Fibroblast of lung (primary cell): ENCODE measurements at regions not wholly inside any gene's neighbourhood (a gene's known extent, or its start where the extent isn't known, plus 50 kb on each side); places are given as distances from the start of the nearest gene placed in this dataset.

ENCODE experiments used
- DNase-seq, 2 donors: peaks; one replicate each; pipeline versions ENCODE4 v3.0.0 to v3.0.0-alpha.2; 2010; ENCODE audit warnings: low read depth in 2 of 2
- H2AFZ ChIP-seq: 2 replicates; pipeline ENCODE4 v1.5.1; 2012; ENCODE audit warnings: low read length, control low read depth, inconsistent platforms
- H3K27ac ChIP-seq: 2 replicates; pipeline ENCODE4 v1.5.1; 2011; ENCODE audit warnings: low read length, control low read depth; ENCODE audit not compliant: insufficient read depth
- H3K27me3 ChIP-seq: 2 replicates; pipeline ENCODE4 v1.5.1; 2011; ENCODE audit warnings: mild to moderate bottlenecking, low read length; ENCODE audit not compliant: control insufficient read depth, insufficient read depth
- H3K36me3 ChIP-seq: 2 replicates; pipeline ENCODE4 v1.5.1; 2011; ENCODE audit warnings: low read length; ENCODE audit not compliant: control insufficient read depth, insufficient read depth
- H3K4me1 ChIP-seq: 2 replicates; pipeline ENCODE4 v1.5.1; 2011; ENCODE audit warnings: low read length; ENCODE audit not compliant: control insufficient read depth, insufficient read depth; ENCODE audit errors: extremely low read depth
- H3K4me2 ChIP-seq: 2 replicates; pipeline ENCODE4 v1.5.1; 2011; ENCODE audit warnings: low read length, control low read depth; ENCODE audit not compliant: insufficient read depth; ENCODE audit errors: extremely low read depth
- H3K4me3 ChIP-seq, 4 experiments: fragments of 200-600 bp in 1 of 4; sonication (generic) in 1 of 4; replicated peaks in 1 of 4; 2 replicates each; pipeline ENCODE4 v1.5.1; 2011 to 2016; ENCODE audit warnings: low read length in 4 of 4, low read depth in 3 of 4, mild to moderate bottlenecking in 3 of 4, control low read depth in 2 of 4, inconsistent platforms in 1 of 4, mixed read lengths in 1 of 4; ENCODE audit not compliant: insufficient read depth in 1 of 4; ENCODE audit errors: control extremely low read depth in 1 of 4
- H3K79me2 ChIP-seq: 2 replicates; pipeline ENCODE4 v1.5.1; 2012; ENCODE audit warnings: mild to moderate bottlenecking, low read length, inconsistent platforms; ENCODE audit not compliant: control insufficient read depth, insufficient read depth
- H3K9ac ChIP-seq: 2 replicates; pipeline ENCODE4 v1.5.1; 2011; ENCODE audit warnings: mild to moderate bottlenecking, low read length, control low read depth; ENCODE audit not compliant: insufficient read depth
- H3K9me3 ChIP-seq: 2 replicates; pipeline ENCODE4 v1.5.1; 2012; ENCODE audit warnings: low read depth, low read length; ENCODE audit not compliant: control insufficient read depth, insufficient read depth
- H4K20me1 ChIP-seq: 2 replicates; pipeline ENCODE4 v1.5.1; 2011; ENCODE audit warnings: low read length; ENCODE audit not compliant: control insufficient read depth, insufficient read depth; ENCODE audit errors: extremely low read depth
- EZH2 ChIP-seq: IDR thresholded peaks from 2 replicates; pipeline ENCODE4 v1.5.1; 2012; ENCODE audit warnings: low read length, control low read depth, mild to moderate bottlenecking; ENCODE audit errors: missing control alignments
- TF ChIP-seq, protein P1 (sequence below), 2 donors: IDR thresholded peaks in 1 of 2; conservative IDR thresholded peaks in 1 of 2; 1 replicate in 1 of 2; 2 replicates in 1 of 2; pipeline ENCODE4 v1.5.1; 2011 to 2012; ENCODE audit warnings: low read length in 2 of 2, control low read depth in 1 of 2, inconsistent platforms in 1 of 2, low read depth in 1 of 2, mild to moderate bottlenecking in 1 of 2

DNA sequence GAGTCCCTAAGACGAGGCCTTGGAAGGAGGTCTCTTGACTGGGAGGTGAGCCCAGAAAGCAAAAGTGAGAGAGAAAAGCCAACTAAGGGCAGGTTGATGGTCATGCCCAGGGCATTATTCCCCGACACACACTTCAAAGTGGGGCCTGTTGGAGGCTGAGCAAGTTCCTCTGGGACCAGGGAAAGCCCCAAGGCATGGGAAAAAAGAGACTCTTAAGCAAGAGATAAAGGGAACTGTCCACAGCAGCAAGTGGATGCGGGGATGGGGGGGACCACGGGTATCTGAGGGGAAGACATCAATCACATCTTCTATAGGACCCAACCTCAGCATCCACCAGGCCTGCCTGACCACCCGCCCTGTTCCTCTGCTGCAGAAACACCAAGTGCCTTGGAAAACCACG lies 119.9 kb upstream of the MAFB start:
- TF ChIP-seq EZH2: no peak
- TF ChIP-seq, protein P1, sequence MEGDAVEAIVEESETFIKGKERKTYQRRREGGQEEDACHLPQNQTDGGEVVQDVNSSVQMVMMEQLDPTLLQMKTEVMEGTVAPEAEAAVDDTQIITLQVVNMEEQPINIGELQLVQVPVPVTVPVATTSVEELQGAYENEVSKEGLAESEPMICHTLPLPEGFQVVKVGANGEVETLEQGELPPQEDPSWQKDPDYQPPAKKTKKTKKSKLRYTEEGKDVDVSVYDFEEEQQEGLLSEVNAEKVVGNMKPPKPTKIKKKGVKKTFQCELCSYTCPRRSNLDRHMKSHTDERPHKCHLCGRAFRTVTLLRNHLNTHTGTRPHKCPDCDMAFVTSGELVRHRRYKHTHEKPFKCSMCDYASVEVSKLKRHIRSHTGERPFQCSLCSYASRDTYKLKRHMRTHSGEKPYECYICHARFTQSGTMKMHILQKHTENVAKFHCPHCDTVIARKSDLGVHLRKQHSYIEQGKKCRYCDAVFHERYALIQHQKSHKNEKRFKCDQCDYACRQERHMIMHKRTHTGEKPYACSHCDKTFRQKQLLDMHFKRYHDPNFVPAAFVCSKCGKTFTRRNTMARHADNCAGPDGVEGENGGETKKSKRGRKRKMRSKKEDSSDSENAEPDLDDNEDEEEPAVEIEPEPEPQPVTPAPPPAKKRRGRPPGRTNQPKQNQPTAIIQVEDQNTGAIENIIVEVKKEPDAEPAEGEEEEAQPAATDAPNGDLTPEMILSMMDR (conservative IDR thresholded peaks at IDR 0.05 in 1 of 2, IDR thresholded peaks at IDR 0.05 in 1 of 2; ENCODE audit: low read depth in 1 of 2, low read length in 2 of 2): no peak
- no peak overlapping the region for H3K4me2 ChIP-seq
- no peak overlapping the region for H3K27ac ChIP-seq
- no peaks in the 10 kb centered on the region for H3K4me1 ChIP-seq
- H3K4me3 ChIP-seq: no peak overlapping the region
- no peaks in the 10 kb centered on the region for H3K79me2 ChIP-seq
- no peak for DNase-seq
- H4K20me1 ChIP-seq: no peaks in the 10 kb centered on the region
- H3K9ac ChIP-seq: no peak overlapping the region
- no peak overlapping the region for H2AFZ ChIP-seq
- no peaks in the 10 kb centered on the region for H3K9me3 ChIP-seq
- no peaks in the 10 kb centered on the region for H3K27me3 ChIP-seq
- H3K36me3 ChIP-seq: no peaks in the 10 kb centered on the region

- no peaks in the 10 kb centered on the region for H3K27me3 ChIP-seq
- no peak overlapping the region for H3K4me3 ChIP-seq
- H3K79me2 ChIP-seq: no peaks in the 10 kb centered on the region
- TF ChIP-seq, protein P1 (conservative IDR thresholded peaks at IDR 0.05 in 1 of 2, IDR thresholded peaks at IDR 0.05 in 1 of 2; ENCODE audit: low read depth in 1 of 2, low read length in 2 of 2): no peak
- no peak for TF ChIP-seq EZH2
- H3K4me1 ChIP-seq: no peaks in the 10 kb centered on the region
- no peak overlapping the region for H3K9ac ChIP-seq
- no peak overlapping the region for H2AFZ ChIP-seq
- no peaks in the 10 kb centered on the region for H3K36me3 ChIP-seq
- no peak overlapping the region for H3K4me2 ChIP-seq
- H3K9me3 ChIP-seq: no peaks in the 10 kb centered on the region
- no peak overlapping the region for H3K27ac ChIP-seq
- DNase-seq: no peak
- no peaks in the 10 kb centered on the region for H4K20me1 ChIP-seq
These were observed 120.3 kb upstream of the MAFB start for GRCh38 chr20:40809361-40809760.

- no peaks in the 10 kb centered on the region for H3K79me2 ChIP-seq
- no peaks in the 10 kb centered on the region for H3K36me3 ChIP-seq
- H3K9ac ChIP-seq: no peak overlapping the region
- H2AFZ ChIP-seq: no peak overlapping the region
- H3K4me1 ChIP-seq: no peaks in the 10 kb centered on the region
- no peak overlapping the region for H3K4me3 ChIP-seq
- no peak for TF ChIP-seq EZH2
- TF ChIP-seq, protein P1 (conservative IDR thresholded peaks at IDR 0.05 in 1 of 2, IDR thresholded peaks at IDR 0.05 in 1 of 2; ENCODE audit: low read depth in 1 of 2, low read length in 2 of 2): no peak
- H4K20me1 ChIP-seq: no peaks in the 10 kb centered on the region
- no peak for DNase-seq
- no peak overlapping the region for H3K27ac ChIP-seq
- no peaks in the 10 kb centered on the region for H3K9me3 ChIP-seq
- H3K4me2 ChIP-seq: no peak overlapping the region
- no peaks in the 10 kb centered on the region for H3K27me3 ChIP-seq
These were observed 121.4 kb upstream of the MAFB start for GRCh38 chr20:40810332-40811000.
